Right lobe of liver (tissue), 4 donors: ENCODE measurements at regions not wholly inside any gene's neighbourhood (a gene's known extent, or its start where the extent isn't known, plus 50 kb on each side); places are given as distances from the start of the nearest gene placed in this dataset.

ENCODE experiments used
- POLR2A ChIP-seq: fragments of 450-650 bp; IDR thresholded peaks from one replicate; pipeline ENCODE4 v1.6.1; 2017; ENCODE audit warnings: antibody characterized with exemption, mild to moderate bottlenecking
- TF ChIP-seq, protein P1 (sequence below), 4 donors: fragments of 200-600 bp in 3 of 4; fragments of 450-650 bp in 1 of 4; IDR thresholded peaks; one replicate each; pipeline versions ENCODE4 v1.5.1 to v1.8.0; 2016 to 2022; ENCODE audit warnings: antibody characterized with exemption in 4 of 4, mild to moderate bottlenecking in 2 of 4
- donor health status: DM: no; HTN: no; CAD: no.
- donor health status: DM: no; HTN: no; CAD: no.
- donor health status: DM: no; HTN: yes; CAD: no.

- TF ChIP-seq, protein P1, sequence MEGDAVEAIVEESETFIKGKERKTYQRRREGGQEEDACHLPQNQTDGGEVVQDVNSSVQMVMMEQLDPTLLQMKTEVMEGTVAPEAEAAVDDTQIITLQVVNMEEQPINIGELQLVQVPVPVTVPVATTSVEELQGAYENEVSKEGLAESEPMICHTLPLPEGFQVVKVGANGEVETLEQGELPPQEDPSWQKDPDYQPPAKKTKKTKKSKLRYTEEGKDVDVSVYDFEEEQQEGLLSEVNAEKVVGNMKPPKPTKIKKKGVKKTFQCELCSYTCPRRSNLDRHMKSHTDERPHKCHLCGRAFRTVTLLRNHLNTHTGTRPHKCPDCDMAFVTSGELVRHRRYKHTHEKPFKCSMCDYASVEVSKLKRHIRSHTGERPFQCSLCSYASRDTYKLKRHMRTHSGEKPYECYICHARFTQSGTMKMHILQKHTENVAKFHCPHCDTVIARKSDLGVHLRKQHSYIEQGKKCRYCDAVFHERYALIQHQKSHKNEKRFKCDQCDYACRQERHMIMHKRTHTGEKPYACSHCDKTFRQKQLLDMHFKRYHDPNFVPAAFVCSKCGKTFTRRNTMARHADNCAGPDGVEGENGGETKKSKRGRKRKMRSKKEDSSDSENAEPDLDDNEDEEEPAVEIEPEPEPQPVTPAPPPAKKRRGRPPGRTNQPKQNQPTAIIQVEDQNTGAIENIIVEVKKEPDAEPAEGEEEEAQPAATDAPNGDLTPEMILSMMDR (IDR thresholded peaks at IDR 0.05) = no peak
- TF ChIP-seq POLR2A = no peak
These were observed 80.8 kb upstream of the SLC2A1 start for GRCh38 chr1:43039228-43040055.
